NB4 (cell line): ENCODE measurements at regions not wholly inside any gene's neighbourhood (a gene's known extent, or its start where the extent isn't known, plus 50 kb on each side); places are given as distances from the start of the nearest gene placed in this dataset.
A peak's percentile ranks its signal among the peaks of the same experiment; 100 is the strongest.

Experiments used
- DNase-seq: peaks from one replicate; pipeline ENCODE4 v3.0.0; 2010; ENCODE audit warnings: low read depth
- H3K4me3 ChIP-seq: one replicate; pipeline ENCODE4 v1.5.1; 2011; ENCODE audit warnings: mild to moderate bottlenecking, low read depth, low read length, moderate library complexity
- MYC ChIP-seq: IDR thresholded peaks from 2 replicates; pipeline ENCODE4 v1.6.1; 2011; ENCODE audit warnings: low read depth, low read length
- POLR2A ChIP-seq: IDR thresholded peaks from 2 replicates; pipeline ENCODE4 v1.6.1; 2011; ENCODE audit warnings: mild to moderate bottlenecking; ENCODE audit not compliant: insufficient read length; ENCODE audit errors: extremely low read depth
- TF ChIP-seq, protein P1 (sequence below): IDR thresholded peaks from one replicate; pipeline ENCODE4 v1.5.1; 2012; ENCODE audit warnings: low read depth, low read length
- TF ChIP-seq, protein P2 (sequence below): IDR thresholded peaks from 2 replicates; pipeline ENCODE4 v1.6.1; 2011; ENCODE audit warnings: low read depth, low read length

DNA sequence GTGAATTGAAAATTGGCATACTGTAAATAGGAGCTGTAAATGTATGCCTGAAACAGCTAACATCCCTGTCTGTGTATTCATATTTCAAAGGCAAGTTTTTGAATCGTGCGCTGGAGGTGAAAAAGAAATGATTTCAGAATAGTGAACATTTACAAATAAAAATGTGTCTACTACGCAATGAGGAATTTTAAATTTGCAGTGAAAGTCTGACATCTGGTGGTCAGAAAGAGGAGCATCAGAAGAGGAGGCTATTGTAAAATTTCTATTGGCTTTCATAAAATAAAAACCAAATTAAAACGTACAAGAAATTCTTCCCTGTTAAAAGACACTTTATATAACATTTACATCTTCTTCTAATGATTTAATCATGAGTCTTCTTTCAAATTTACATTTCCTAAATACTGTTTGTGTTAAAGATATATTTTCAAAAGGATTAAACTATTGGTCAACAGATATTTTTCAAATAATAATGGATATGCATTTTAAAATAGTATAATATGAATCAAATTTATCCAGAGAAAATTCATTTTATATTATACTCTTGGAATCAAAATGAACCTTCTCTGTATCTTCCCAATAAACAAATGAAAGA, 113.7 kb upstream of the RRP15 start:
- H3K4me3 ChIP-seq, result no peak overlapping the region
- TF ChIP-seq POLR2A (no peak), MYC (no peak)
- TF ChIP-seq, protein P1, sequence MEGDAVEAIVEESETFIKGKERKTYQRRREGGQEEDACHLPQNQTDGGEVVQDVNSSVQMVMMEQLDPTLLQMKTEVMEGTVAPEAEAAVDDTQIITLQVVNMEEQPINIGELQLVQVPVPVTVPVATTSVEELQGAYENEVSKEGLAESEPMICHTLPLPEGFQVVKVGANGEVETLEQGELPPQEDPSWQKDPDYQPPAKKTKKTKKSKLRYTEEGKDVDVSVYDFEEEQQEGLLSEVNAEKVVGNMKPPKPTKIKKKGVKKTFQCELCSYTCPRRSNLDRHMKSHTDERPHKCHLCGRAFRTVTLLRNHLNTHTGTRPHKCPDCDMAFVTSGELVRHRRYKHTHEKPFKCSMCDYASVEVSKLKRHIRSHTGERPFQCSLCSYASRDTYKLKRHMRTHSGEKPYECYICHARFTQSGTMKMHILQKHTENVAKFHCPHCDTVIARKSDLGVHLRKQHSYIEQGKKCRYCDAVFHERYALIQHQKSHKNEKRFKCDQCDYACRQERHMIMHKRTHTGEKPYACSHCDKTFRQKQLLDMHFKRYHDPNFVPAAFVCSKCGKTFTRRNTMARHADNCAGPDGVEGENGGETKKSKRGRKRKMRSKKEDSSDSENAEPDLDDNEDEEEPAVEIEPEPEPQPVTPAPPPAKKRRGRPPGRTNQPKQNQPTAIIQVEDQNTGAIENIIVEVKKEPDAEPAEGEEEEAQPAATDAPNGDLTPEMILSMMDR, result peak; percentile 54
- TF ChIP-seq, protein P2, sequence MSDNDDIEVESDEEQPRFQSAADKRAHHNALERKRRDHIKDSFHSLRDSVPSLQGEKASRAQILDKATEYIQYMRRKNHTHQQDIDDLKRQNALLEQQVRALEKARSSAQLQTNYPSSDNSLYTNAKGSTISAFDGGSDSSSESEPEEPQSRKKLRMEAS, result no peak
- DNase-seq, result peak; percentile 43

DNA sequence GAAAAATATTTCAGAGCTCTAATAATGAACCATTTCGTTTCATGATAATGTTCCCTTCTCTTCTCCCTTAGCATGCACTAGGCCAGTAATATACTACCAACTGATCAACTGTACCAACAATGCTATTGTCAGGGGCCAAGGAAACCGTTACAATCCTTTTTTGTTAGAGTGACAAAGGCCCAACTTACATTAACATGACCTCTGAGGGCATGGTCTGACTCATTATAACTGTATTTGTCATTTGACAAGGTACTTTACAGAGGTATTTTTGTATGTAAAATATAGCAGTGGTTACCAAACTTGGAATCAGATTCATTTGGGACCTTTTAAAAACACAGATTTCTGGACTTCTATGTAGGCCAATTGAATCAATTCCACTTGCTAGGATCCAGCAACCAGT, 102.6 kb upstream of the RRP15 start:
- TF ChIP-seq, protein P1, result no peak
- no peak for TF ChIP-seq POLR2A
- TF ChIP-seq, protein P2, result no peak
- no peak for TF ChIP-seq MYC
- DNase-seq, result no peak
- no peak overlapping the region for H3K4me3 ChIP-seq

DNA sequence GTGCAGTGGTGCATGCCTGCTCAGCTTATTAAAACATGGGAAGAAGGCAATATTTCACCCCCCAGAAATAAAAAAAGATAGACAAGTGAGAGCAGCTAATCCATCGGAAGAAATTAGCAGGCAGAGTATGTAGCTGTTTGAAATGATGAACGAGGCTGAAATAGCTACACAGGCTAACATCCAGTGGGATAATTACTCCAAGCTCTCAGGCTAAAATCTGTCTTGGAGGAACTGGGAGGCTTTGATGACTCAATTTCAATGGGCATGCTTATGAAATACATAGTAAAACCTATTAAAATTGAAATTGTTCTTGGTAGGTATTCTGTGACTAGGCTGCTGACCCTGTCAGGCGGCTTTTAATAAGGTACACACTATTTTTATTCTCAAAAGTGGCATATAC, 84.1 kb upstream of the RRP15 start:
- TF ChIP-seq, protein P1, result no peak
- no peak for TF ChIP-seq MYC
- TF ChIP-seq POLR2A, result no peak
- TF ChIP-seq, protein P2, result no peak
- no peak for DNase-seq
- H3K4me3 ChIP-seq, result no peak overlapping the region

DNA sequence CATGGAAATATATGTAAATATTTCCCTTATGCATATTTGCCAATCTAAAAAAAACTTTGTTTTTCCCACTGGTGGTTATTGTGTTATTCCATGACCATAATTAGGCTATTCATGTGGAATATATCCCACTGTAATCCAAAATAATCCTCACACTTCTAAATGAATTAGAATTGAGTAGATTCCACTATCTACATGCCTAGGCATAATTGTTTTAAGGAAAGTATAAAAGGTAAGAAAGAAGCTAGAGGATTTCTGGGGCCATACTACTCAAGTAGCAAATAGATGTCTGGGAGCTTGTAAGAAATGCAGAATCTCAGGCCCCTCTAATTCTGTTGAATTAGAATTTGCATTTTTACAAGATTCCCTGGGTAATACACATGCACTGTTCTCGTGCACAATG, 83.5 kb upstream of the RRP15 start:
- TF ChIP-seq POLR2A (no peak), MYC (no peak)
- TF ChIP-seq, protein P1, result no peak
- TF ChIP-seq, protein P2, result no peak
- DNase-seq, result no peak
- no peak overlapping the region for H3K4me3 ChIP-seq

DNA sequence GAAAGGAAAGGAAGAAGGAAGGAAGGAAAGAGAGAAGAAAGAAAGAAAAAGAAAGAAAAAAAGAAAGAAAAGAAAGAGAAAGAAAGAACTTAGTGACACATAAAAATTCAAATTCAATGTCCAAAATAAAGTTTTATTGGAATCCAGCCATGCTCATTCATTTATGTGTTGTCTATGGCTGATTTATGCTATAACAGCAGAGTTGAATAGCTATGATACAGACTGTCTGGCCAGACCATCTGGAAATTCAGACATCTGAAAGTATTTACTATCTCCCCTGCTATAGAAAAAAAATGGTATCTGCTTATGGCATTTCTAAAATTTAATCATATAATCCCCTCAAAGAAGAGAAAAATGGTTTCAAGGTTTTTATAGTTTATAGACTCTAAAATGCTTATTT, 79.4 kb upstream of the RRP15 start:
- no peak overlapping the region for H3K4me3 ChIP-seq
- no peak for DNase-seq
- TF ChIP-seq POLR2A (no peak), MYC (no peak)
- TF ChIP-seq, protein P1, result no peak
- TF ChIP-seq, protein P2, result no peak
